ENCODE measurements at regions not wholly inside any gene's neighbourhood (a gene's known extent, or its start where the extent isn't known, plus 50 kb on each side); places are given as distances from the start of the nearest gene placed in this dataset.

GRCh38 chr15:93855181-93855826 is 376.1 kb upstream of the MCTP2 start:
- intact Hi-C loops (cut with DNase I; ENCODE audit: low total_unique reads), result no loop called here
- H3K4me3 ChIP-seq (ENCODE audit: low read depth, poor library complexity, severe bottlenecking), result no peak overlapping the region
- DNase-seq (ENCODE audit: low spot score in 2 of 2), result no peak
- WGBS, 2 donors, result 76 to 81% methylated on average over 4 of the region's 4 CpGs
- no peak for TF ChIP-seq POLR2A (IDR thresholded peaks at IDR 0.05)
- no peak for TF ChIP-seq CTCF (IDR thresholded peaks at IDR 0.05)

GRCh38 chr15:93854088-93854487 is 377.3 kb upstream of the MCTP2 start:
- 91 to 92% methylated on average over 3 of the region's 3 CpGs for WGBS, 2 donors
- no peak for TF ChIP-seq POLR2A (IDR thresholded peaks at IDR 0.05)
- TF ChIP-seq CTCF (IDR thresholded peaks at IDR 0.05), result no peak
- intact Hi-C loops (cut with DNase I; ENCODE audit: low total_unique reads), result no loop called here
- no peak for DNase-seq (ENCODE audit: low spot score in 2 of 2)
- no peak overlapping the region for H3K4me3 ChIP-seq (ENCODE audit: low read depth, poor library complexity, severe bottlenecking)

- WGBS, 2 donors, result 87 to 89% methylated on average over 4 of the region's 4 CpGs
- TF ChIP-seq CTCF (IDR thresholded peaks at IDR 0.05) (no peak), POLR2A (IDR thresholded peaks at IDR 0.05) (no peak)
- no peak overlapping the region for H3K4me3 ChIP-seq (ENCODE audit: low read depth, poor library complexity, severe bottlenecking)
- intact Hi-C loops (cut with DNase I; ENCODE audit: low total_unique reads), result no loop called here
- DNase-seq (ENCODE audit: low spot score in 2 of 2), result no peak
Measured at GRCh38 chr15:93852761-93853160, 378.6 kb upstream of the MCTP2 start.

- 78 to 85% methylated on average over 1 of the region's 1 CpG for WGBS, 2 donors
- no peak overlapping the region for H3K4me3 ChIP-seq (ENCODE audit: low read depth, poor library complexity, severe bottlenecking)
- intact Hi-C loops (cut with DNase I; ENCODE audit: low total_unique reads), result no loop called here
- TF ChIP-seq CTCF (IDR thresholded peaks at IDR 0.05) (no peak), POLR2A (IDR thresholded peaks at IDR 0.05) (no peak)
- no peak for DNase-seq (ENCODE audit: low spot score in 2 of 2)
Measured at GRCh38 chr15:93848490-93848889, 382.9 kb upstream of the MCTP2 start.

- no peak for TF ChIP-seq CTCF (IDR thresholded peaks at IDR 0.05)
- 57 to 64% methylated on average over 3 of the region's 3 CpGs for WGBS, 2 donors
- intact Hi-C loops (cut with DNase I; ENCODE audit: low total_unique reads), result no loop called here
- no peak for DNase-seq (ENCODE audit: low spot score in 2 of 2)
- H3K4me3 ChIP-seq (ENCODE audit: low read depth, poor library complexity, severe bottlenecking), result no peak overlapping the region
Measured at GRCh38 chr15:93848076-93848475, 383.3 kb upstream of the MCTP2 start.

- TF ChIP-seq POLR2A (IDR thresholded peaks at IDR 0.05), result no peak
Measured at GRCh38 chr15:93846148-93846547, 385.2 kb upstream of the MCTP2 start.

More at GRCh38 chr15:93846148-93846547, 385.2 kb upstream of the MCTP2 start:
- no peak for DNase-seq (ENCODE audit: low spot score in 2 of 2)
- intact Hi-C loops (cut with DNase I; ENCODE audit: low total_unique reads), result no loop called here
- no peak overlapping the region for H3K4me3 ChIP-seq (ENCODE audit: low read depth, poor library complexity, severe bottlenecking)
- 71 to 72% methylated on average over 9 of the region's 9 CpGs for WGBS, 2 donors
